GM21825 (cell line): ENCODE measurements at regions not wholly inside any gene's neighbourhood (a gene's known extent, or its start where the extent isn't known, plus 50 kb on each side); places are given as distances from the start of the nearest gene placed in this dataset.
"Not testable (repeated sequence)": the region's sequence is repeated elsewhere in the genome, so short reads cannot be mapped to it uniquely, and the experiment has no call there.

Experiments
- ATAC-seq: cut with Tn5 transposase; IDR thresholded peaks from one replicate; pipeline ENCODE4 v1.9.1; 2021; ENCODE audit warnings: mild to moderate bottlenecking, moderate library complexity; ENCODE audit not compliant: unreplicated experiment

- not testable (repeated sequence) for ATAC-seq
These were observed 146.9 kb upstream of the APOOL start for GRCh38 chrX:84856791-84857190.

GRCh38 chrX:84858771-84859170 lies 144.9 kb upstream of the APOOL start:
- ATAC-seq, result not testable (repeated sequence)

GRCh38 chrX:84865113-84865512 lies 138.6 kb upstream of the APOOL start:
- ATAC-seq, result no peak

GRCh38 chrX:84870281-84870680 lies 133.4 kb upstream of the APOOL start:
- not testable (repeated sequence) for ATAC-seq

- not testable (repeated sequence) for ATAC-seq
These were observed 131.4 kb upstream of the APOOL start for GRCh38 chrX:84872160-84872771.

- no peak for ATAC-seq
These were observed 130.5 kb upstream of the APOOL start for GRCh38 chrX:84873176-84873575.

- ATAC-seq, result no peak
These were observed 126.8 kb upstream of the APOOL start for GRCh38 chrX:84876876-84877275.

- no peak for ATAC-seq
These were observed 109.8 kb upstream of the APOOL start for GRCh38 chrX:84893897-84894296.

GRCh38 chrX:84907324-84907968 lies 96.2 kb upstream of the APOOL start:
- ATAC-seq, result no peak

- ATAC-seq, result no peak
These were observed 94.5 kb upstream of the APOOL start for GRCh38 chrX:84909151-84909550.

GRCh38 chrX:84924624-84925023 lies 79.1 kb upstream of the APOOL start:
- ATAC-seq, result no peak

GRCh38 chrX:84932814-84933213 lies 70.9 kb upstream of the APOOL start:
- ATAC-seq, result no peak

GRCh38 chrX:84933956-84934556 lies 69.6 kb upstream of the APOOL start:
- ATAC-seq, result no peak
